ENCODE measurements at regions not wholly inside any gene's neighbourhood (a gene's known extent, or its start where the extent isn't known, plus 50 kb on each side); places are given as distances from the start of the nearest gene placed in this dataset.

DNA sequence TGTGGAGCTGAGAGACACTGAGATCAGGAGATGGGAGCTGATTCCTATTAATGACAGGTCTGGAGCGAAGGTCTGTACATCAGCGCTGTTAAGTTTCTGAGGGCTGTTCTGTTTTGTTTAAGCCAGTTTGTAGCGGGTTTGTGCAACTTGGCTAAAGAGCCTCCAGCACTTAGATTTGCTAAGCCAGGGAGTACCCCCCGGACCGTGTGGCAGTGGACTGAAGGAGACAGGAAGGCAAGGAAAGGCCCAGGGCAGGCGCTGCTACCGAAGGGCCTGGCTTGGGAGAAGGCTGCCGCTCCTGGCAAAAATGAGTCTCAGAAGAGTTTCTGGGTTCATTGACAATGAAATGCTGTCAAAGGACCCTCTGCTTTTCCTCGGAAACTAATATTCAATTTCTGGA is 139.3 kb upstream of the ZNF644 start:
- TF ChIP-seq, protein P1, sequence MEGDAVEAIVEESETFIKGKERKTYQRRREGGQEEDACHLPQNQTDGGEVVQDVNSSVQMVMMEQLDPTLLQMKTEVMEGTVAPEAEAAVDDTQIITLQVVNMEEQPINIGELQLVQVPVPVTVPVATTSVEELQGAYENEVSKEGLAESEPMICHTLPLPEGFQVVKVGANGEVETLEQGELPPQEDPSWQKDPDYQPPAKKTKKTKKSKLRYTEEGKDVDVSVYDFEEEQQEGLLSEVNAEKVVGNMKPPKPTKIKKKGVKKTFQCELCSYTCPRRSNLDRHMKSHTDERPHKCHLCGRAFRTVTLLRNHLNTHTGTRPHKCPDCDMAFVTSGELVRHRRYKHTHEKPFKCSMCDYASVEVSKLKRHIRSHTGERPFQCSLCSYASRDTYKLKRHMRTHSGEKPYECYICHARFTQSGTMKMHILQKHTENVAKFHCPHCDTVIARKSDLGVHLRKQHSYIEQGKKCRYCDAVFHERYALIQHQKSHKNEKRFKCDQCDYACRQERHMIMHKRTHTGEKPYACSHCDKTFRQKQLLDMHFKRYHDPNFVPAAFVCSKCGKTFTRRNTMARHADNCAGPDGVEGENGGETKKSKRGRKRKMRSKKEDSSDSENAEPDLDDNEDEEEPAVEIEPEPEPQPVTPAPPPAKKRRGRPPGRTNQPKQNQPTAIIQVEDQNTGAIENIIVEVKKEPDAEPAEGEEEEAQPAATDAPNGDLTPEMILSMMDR (IDR thresholded peaks at IDR 0.05), result no peak
- TF ChIP-seq POLR2A (IDR thresholded peaks at IDR 0.05) (no peak), POLR2AphosphoS5 (IDR thresholded peaks at IDR 0.05) (no peak)

Data from gastroesophageal sphincter (tissue), 3 donors.